ENCODE measurements at regions not wholly inside any gene's neighbourhood (a gene's known extent, or its start where the extent isn't known, plus 50 kb on each side); places are given as distances from the start of the nearest gene placed in this dataset.

DNA sequence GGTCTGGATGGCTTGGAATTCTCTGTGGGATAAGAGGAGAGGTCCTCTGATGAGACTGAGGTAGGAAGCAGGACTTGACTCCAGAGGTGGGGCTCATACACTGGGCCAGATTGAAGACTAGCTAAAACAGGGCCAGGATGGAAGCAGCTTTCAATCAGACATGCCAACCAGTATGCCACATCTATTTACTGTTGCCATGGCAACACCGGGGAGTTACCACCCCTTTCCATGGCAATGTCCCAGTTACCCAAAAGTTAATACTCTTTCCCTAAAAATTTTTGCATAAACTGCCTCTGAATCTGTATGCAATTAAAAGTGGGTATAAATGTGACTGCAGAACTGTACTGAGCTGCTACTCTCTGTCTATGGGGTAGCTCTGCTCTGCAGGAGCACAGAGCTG, 247.5 kb upstream of the ZBED5 start:
- FAIRE-seq (no peak), DNase-seq (ENCODE audit: low read depth, low spot score) (no peak), ATAC-seq (no peak)
- Histone ChIP-seq H3K27ac (ENCODE audit: control insufficient read depth, insufficient read depth) (no peak overlapping the region), H4K20me1 (ENCODE audit: control insufficient read depth, insufficient read depth) (no peaks in the 10 kb centered on the region), H3K79me2 (ENCODE audit: control insufficient read depth, insufficient read depth, low read length) (no peaks in the 10 kb centered on the region), H3K4me3 (no peak overlapping the region), H2AFZ (ENCODE audit: control insufficient read depth, low read depth, low read length) (no peak overlapping the region), H3K9me3 (replicated peaks; ENCODE audit: control insufficient read depth, insufficient read depth, low read length) (no peaks in the 10 kb centered on the region), H3K27me3 (replicated peaks in 1 of 2; ENCODE audit: control insufficient read depth in 2 of 2, insufficient read depth in 2 of 2, low read length in 1 of 2) (no peaks in the 10 kb centered on the region), H3K9ac (ENCODE audit: control insufficient read depth, insufficient read depth, low read length) (no peak overlapping the region), H3K36me3 (ENCODE audit: control insufficient read depth in 2 of 2, insufficient read depth in 2 of 2, low read length in 1 of 2) (no peaks in the 10 kb centered on the region), H3K4me2 (ENCODE audit: control insufficient read depth, insufficient read depth) (no peak overlapping the region), H3K4me1 (ENCODE audit: control insufficient read depth, insufficient read depth, low read length) (no peaks in the 10 kb centered on the region)
- CTCF ChIA-PET: interaction anchor here (0.9 kb wide), 1 partner anchor 860 kb away, joined by 3 read pairs; no protein-coding TSS in a partner anchor
- POLR2A ChIA-PET: no interaction called here
- in situ Hi-C loops (cut with MboI) (no loop called here), intact Hi-C loops (cut with micrococcal nuclease; ENCODE audit: unreplicated experiment) (no loop called here)
- no TSS peak for BruUV-seq (replicated peaks)
- SMC1A ChIA-PET (ENCODE audit: uncharacterized antibody, unreplicated experiment): no interaction called here
- 0 out of 2 replicates have a peak, but pooled peaks have one; percentile 24 for TF ChIP-seq BMI1 (IDR thresholded peaks at IDR 0.05; ENCODE audit: borderline replicate concordance)
- no peak for TF ChIP-seq NRF1 (conservative IDR thresholded peaks at IDR 0.05; ENCODE audit: low read depth, low read length)
- 33% methylated on average over 1 of the region's 1 CpG for WGBS (ENCODE audit: insufficient coverage, insufficient replicate concordance, low lambda C conversion rate, missing lambda C conversion rate)
- RAD21 ChIA-PET (ENCODE audit: unreplicated experiment): no interaction called here

DNA sequence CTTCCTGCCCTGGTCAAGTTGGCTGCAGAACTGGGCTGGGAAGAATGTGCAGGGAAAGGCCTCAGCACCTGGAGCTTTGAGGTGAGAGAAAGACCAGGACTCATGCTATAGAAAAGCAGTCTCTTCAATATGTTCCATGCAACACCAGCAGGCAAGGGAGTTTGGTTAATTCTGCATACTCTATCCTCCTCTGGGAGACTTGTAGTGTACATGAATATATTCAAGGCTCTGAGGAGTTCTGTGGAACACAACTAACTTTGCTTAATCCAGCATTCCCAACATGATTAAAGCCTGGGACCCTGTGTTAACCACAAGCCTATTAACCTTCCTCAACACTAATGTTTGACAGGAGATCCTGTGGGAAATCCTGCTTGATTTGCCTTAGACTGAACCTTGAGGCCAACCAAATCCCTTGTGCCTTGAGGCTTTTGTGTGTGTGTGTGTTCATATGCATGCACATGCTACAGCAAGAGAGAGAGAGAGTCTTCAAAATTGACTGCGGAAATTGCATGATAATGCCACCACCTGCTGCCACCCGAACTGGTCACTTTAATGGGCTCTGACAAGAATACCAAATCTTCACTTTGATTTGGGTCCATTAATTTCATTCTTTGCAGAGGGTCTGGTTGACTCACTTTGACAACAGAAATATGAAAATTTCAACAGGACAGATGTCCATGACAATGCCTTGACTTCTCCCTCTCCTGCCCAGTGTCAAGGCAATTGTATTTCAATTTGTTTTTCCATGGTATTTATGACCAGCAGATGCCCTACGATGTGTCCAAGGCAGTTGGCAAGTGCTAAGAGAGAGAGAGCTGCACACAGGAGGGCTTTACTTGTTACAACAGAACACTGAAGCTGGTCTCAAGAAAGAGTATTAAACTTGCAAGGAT, 238.2 kb upstream of the ZBED5 start:
- CTCF ChIA-PET: no interaction called here
- RAD21 ChIA-PET (ENCODE audit: unreplicated experiment): no interaction called here

More for the DNA sequence above, 238.2 kb upstream of the ZBED5 start:
- no peak overlapping the region for H2AFZ ChIP-seq (ENCODE audit: control insufficient read depth, low read depth, low read length)
- BruUV-seq (replicated peaks): no TSS peak
- ChIA-PET SMC1A (ENCODE audit: uncharacterized antibody, unreplicated experiment) (no interaction called here), POLR2A (no interaction called here)
- 17% methylated on average over 3 of the region's 3 CpGs for WGBS (ENCODE audit: insufficient coverage, insufficient replicate concordance, low lambda C conversion rate, missing lambda C conversion rate)
- intact Hi-C loops (cut with micrococcal nuclease; ENCODE audit: unreplicated experiment) (no loop called here), in situ Hi-C loops (cut with MboI) (no loop called here)
- DNase-seq (ENCODE audit: low read depth, low spot score): no peak
- H3K27ac ChIP-seq (ENCODE audit: control insufficient read depth, insufficient read depth): no peak overlapping the region
- no peaks in the 10 kb centered on the region for H3K79me2 ChIP-seq (ENCODE audit: control insufficient read depth, insufficient read depth, low read length)
- H3K9me3 ChIP-seq (replicated peaks; ENCODE audit: control insufficient read depth, insufficient read depth, low read length): no peaks in the 10 kb centered on the region; the same call in 2 of the 3 replicates
- no peak for ATAC-seq
- FAIRE-seq: no peak
- no peaks in the 10 kb centered on the region; a peak in 1 of 4 replicates for H3K27me3 ChIP-seq (replicated peaks in 1 of 2; ENCODE audit: control insufficient read depth in 2 of 2, insufficient read depth in 2 of 2, low read length in 1 of 2)
- H3K4me3 ChIP-seq: no peak overlapping the region
- no peak overlapping the region for H3K4me2 ChIP-seq (ENCODE audit: control insufficient read depth, insufficient read depth)
- no peaks in the 10 kb centered on the region for H4K20me1 ChIP-seq (ENCODE audit: control insufficient read depth, insufficient read depth)
- H3K9ac ChIP-seq (ENCODE audit: control insufficient read depth, insufficient read depth, low read length): no peak overlapping the region
- no peaks in the 10 kb centered on the region for H3K4me1 ChIP-seq (ENCODE audit: control insufficient read depth, insufficient read depth, low read length)
- no peaks in the 10 kb centered on the region for H3K36me3 ChIP-seq (ENCODE audit: control insufficient read depth in 2 of 2, insufficient read depth in 2 of 2, low read length in 1 of 2)
- no peak for TF ChIP-seq CEBPB (IDR thresholded peaks at IDR 0.05; ENCODE audit: borderline replicate concordance in 1 of 2, low read depth in 2 of 2, low read length in 2 of 2)
- TF ChIP-seq ZNF592 (IDR thresholded peaks at IDR 0.05): no peak
- no peak for TF ChIP-seq CBFB (IDR thresholded peaks at IDR 0.05; ENCODE audit: low read depth)
- no peak for TF ChIP-seq HDGF (IDR thresholded peaks at IDR 0.05)
- no peak for TF ChIP-seq TARDBP (IDR thresholded peaks at IDR 0.05; ENCODE audit: borderline replicate concordance)
- no peak for TF ChIP-seq SMAD1 (IDR thresholded peaks at IDR 0.05; ENCODE audit: low read depth, partially characterized antibody)
- no peak for TF ChIP-seq NFIC (IDR thresholded peaks at IDR 0.05; ENCODE audit: low read depth, low read length)
